HG03196 (cell line): ENCODE measurements at regions not wholly inside any gene's neighbourhood (a gene's known extent, or its start where the extent isn't known, plus 50 kb on each side); places are given as distances from the start of the nearest gene placed in this dataset.

Experiments used
- ATAC-seq: cut with Tn5 transposase; IDR thresholded peaks from one replicate; pipeline ENCODE4 v1.9.1; 2021; ENCODE audit not compliant: unreplicated experiment

DNA sequence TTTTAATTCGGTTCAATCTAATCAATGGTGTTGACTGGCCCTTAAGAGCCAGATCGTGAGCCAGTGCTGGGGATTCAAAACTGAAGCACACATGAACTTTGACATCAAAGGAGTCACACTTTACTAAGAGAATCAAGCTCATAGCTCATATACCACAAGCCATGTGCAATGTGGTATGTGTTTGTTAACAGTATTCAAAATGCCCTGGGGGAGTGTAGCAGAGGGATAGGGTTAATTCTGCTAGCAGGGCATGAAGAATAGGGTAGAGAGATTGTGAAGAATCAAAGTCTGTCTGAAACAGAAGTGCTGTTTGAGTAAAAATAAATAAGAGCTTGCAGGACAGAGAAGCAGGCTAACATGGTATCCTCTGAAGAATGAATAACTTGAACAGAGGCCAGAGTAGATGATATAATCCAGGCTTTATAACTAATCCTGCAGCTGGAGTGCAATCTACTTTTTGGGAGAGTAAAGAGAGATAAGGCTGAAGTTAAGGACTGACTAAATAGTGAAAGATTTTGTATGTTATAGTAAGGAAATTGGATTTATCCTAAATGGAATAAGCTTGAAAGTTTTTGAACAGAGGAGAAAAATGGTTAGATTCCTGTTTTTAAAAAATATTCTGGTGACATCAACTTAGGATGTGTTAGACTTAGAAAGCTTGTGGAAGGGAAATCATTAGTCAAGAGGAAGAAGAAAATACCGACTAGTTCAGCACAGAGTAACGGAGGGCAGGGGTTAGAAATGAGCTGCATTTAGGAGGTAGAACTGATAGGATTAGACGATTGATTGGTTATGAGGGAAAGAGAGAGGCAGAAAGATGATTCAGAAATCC, 292.0 kb downstream of the NFKBIZ start:
- no peak for ATAC-seq

- no peak for ATAC-seq
Observed at GRCh38 chr3:102141928-102142239, 292.6 kb downstream of the NFKBIZ start.

DNA sequence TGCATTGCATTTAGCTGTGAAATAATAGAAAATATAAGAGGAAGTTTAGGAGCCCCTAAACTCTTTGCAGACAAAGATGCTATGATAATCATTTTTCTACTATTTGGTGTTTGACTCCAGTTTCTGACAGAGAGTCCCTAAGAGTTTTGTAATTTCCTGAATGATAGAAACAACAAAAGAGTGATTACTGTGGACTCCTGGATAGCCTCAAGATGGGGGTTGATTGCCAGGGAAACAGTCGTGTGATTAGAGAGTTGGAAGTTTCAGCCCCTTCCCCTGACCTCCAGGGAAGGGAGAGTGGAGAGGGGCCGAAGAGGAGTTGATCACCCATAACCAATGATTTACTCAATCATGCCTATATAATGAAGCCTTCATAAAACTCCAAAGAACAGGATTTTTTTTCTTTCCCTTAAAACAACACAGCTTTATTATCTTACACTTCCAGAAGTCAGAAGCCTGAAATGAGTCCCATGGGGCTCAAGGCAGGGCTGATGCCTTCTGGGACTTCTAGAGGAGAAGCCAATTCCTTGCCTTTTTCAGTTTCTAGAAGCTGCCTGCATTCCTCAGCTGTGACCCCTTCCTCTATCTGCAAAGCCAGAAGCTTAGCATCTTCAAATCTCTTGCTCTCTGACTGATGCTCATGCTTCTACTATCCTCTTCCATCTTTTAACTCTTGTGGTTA, 292.3 kb upstream of the ZPLD1 start:
- ATAC-seq, result no peak

DNA sequence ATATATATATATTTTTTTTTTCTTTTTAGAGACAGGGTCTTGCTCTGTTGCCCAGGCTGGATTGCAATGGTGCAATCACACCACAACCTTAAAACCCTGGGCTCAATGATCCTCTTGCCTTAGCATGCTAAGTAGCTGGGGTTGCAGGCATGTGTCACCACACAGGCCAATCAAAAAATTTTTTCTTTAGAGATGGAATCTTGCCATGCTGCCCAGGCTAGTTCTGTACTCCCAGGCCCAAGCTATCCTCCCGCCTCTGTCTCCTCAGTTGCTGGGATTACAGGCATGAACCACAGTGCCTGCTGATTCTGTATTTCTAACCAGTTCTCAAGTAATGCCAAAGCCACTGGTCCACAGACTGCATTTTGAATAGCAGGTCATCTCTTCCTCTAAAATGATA, 291.3 kb upstream of the ZPLD1 start:
- ATAC-seq, result no peak

- no peak for ATAC-seq
Observed at GRCh38 chr3:102144063-102144462, 290.8 kb upstream of the ZPLD1 start.

DNA sequence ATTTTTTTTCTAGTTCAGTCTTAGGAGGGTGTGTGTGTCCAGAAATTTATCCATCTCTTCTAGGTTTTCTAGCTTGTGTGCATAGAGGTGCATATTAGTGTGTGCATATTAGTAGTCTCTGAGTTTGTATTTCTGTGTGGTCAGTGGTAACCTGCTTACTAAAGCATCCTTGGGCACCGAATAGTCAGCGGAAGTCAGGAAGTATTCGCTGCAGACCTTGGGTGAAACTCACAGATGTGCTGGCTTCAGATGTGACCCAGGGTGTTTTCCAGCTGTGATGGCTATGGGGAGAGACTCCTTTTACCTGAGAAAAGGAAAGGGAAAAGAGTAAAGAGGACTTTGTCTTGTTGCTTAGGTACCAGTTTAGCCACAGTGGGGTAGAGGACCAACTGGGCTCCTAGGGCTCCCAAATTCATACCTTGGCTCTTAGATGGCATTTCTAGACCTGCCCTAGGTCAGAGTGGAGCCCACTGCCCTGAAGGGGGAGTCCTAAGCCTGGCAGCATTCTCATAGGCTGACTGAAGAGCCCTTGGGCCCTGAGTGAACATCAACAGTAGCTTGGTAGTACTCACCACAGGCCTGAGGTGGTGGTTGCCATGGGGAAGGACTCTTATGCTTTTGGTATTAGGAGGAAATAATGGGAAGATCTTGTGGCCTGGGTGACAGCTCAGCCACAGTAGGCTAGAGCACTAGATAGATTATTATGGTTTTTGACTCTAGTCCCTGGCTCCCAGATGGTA, 286.0 kb upstream of the ZPLD1 start:
- no peak for ATAC-seq

DNA sequence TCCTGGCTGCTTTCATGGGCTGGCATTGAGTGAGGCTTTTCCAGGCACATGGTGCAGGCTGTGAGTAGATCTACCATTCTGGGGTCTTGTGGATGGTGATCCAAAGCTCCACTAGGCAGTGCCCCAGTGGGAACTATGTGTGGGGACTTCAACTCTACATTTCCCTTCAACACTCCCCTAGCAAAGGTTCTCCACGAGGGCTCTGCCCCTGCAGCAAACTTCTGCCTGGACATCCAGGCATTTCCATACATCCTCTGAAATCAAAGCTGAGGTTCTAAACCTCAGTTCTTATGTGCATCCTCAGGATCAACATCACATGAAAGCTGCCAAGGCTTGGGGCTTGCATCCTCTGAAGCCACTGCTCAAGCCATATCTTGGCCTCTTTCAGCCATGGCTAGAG, 282.9 kb upstream of the ZPLD1 start:
- ATAC-seq, result no peak

- ATAC-seq, result no peak
Observed at GRCh38 chr3:102156426-102156825, 278.4 kb upstream of the ZPLD1 start.

DNA sequence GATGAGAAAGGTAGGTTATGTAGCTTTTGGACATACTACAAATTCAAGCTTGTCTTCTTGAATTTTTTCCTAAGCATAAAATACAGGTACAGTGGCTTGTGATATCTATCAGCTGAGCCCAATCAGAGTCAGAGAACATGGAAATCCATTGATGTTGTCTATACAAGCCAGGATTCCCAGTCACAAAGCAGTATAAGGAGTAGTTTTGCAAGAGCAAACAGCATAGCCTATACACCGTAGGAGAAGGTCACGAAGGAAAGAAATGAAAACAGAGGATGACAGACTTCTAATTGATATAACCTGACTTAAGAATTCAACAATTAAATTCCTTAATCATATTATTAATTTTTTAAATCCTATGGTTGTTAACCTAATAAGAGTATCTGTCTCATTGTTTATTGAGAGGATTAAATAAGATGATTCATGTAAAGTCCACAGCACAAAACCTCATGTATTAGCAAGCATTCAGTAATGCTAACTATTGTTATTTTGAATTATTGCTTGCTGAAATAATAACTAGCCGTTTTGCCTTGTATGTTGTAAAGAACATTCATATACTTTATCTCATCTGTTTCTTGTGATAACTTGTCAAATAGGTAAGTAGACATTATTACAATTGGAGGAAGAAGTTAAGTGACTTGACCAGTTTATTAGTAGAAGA, 276.6 kb upstream of the ZPLD1 start:
- ATAC-seq, result no peak

GRCh38 chr3:102159810-102160451, 274.9 kb upstream of the ZPLD1 start:
- ATAC-seq, result no peak

DNA sequence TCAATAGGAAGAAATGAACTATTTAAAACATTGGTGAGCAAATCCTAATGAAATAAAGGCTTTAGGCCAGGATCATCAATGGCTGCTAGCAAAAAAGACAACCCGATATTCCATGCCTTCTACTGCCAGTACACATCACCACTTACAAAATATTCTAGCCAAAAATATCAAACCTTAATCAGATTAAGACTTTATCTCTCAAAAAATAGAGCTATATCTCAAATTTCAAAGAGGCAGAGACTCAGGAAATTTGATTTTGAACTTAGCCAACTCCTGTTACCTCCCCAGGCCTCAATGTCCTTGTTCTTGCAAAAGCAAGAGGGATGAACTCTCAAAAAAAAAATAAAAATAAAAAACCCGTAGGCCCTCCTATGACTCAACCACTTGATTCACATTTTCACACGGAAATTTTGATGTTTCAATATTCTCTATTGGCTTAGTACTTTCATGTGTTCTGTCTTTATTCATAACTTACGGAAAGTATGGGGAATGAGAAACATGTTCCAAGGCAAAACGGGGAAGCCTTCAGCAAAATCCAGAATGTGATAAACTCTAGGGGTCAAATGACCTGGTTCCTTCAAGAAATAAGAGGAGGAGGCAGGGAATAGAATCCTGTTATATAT, 273.3 kb upstream of the ZPLD1 start:
- ATAC-seq, result no peak

GRCh38 chr3:102162251-102162650, 272.6 kb upstream of the ZPLD1 start:
- no peak for ATAC-seq

GRCh38 chr3:102163039-102163817, 271.6 kb upstream of the ZPLD1 start:
- ATAC-seq, result no peak

DNA sequence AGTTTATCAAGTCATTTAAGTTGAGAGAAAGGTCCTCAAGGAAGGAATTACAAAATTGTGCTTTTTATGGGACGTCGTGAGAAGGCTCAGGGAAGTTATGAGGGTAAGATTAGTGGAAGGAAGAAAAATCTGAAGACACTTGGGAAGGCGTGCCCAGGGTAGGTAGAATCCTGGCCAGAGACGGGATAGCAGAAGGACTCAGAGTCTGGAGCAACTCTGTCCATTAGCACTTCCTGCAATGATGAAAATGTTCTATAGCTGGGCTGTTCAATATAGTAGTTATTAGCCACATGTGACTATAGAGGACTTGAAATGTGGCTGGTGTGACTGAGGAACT, 271.0 kb upstream of the ZPLD1 start:
- no peak for ATAC-seq

DNA sequence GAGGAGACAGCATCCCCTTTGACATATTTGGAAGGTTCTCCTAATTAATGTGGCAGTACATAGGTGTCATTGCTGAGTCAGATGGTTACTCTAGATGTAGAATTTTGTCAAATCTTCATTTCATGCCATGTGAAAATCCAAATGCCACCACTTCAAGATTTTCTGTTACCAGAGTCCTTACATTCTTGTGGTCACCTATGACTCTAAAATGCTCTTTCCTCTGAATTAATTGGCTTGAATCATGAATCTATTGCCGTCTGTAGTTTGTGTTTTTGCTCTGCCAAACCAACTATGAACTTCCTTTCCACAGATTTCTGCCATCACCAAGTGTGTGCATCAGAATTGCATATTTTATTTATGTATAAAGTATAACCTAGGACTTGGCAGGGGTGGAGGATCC, 269.4 kb upstream of the ZPLD1 start:
- no peak for ATAC-seq

DNA sequence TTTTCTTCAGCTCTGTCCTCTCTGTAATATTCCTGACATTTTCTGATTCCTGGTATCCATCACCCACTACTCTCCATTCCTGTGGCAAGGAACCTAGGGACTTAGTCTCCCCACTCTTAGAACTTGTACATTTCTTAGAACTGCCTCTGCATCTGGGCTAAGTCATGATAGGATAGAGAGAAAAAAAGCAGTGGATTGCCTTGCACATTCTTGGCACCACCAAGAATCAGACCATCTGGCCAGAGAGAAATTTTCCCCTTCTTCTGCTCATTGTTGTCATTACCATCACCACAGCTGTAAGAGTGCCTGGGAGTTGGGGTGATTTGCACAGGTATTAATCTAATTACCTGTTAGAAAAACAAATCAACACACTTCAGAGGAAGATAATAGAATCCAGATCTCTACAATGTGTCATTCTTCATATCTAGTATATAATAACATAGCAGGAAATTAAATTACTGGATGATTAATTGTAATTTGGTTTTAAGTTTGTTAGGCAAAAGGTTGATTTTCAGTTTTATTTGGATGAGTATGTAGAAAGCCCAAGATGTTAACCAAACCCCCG, 264.8 kb upstream of the ZPLD1 start:
- no peak for ATAC-seq

DNA sequence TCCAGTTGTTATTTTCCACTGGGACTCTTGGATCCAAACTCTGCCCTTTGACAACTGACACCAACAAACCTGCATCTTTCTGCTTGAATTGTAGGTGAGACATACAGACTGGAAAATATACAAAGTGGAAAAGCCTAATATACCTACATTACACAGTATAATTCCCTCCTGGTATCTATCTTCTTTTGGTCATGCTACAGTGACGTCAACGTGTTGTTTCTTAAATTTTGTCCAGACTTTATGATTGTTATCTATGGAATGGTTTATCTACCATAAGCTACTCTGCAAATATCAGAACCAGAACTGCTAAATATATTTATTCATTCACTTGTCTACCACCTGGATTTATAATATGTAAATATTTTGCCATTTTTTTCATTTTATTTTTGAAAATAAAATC, 264.3 kb upstream of the ZPLD1 start:
- ATAC-seq, result no peak

DNA sequence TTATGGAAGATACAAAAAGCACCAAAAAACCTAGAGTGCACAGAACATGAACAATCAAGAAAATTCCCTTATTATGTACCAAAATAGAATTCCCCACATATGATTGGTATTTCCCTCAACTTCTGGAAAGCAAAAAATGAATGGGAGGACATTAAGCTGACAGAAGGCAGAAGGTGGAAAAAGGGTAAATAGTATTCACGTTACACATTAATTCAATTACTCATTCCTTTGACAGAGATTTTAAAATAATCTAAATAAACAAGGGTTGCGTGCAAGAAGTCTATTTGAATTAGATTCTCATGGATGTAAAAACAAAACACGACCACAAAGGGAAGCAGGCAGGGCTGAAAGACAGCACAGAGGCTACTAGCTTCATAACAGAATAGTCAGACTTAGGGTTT, 260.5 kb upstream of the ZPLD1 start:
- no peak for ATAC-seq

- ATAC-seq, result no peak
Observed at GRCh38 chr3:102174832-102175374, 259.9 kb upstream of the ZPLD1 start.
